Fibroblast of pulmonary artery (primary cell): ENCODE measurements at regions not wholly inside any gene's neighbourhood (a gene's known extent, or its start where the extent isn't known, plus 50 kb on each side); places are given as distances from the start of the nearest gene placed in this dataset.

Experiments used
- DNase-seq: peaks from one replicate; pipeline ENCODE4 v3.0.0-alpha.2; 2010; ENCODE audit warnings: low read depth
- H3K4me3 ChIP-seq: replicated peaks from 2 replicates; pipeline ENCODE4 v1.5.1; 2011; ENCODE audit warnings: low read depth, mild to moderate bottlenecking, control low read depth, low read length, moderate library complexity
- CTCF ChIP-seq: IDR thresholded peaks from 2 replicates; pipeline ENCODE4 v1.5.1; 2011; ENCODE audit warnings: mild to moderate bottlenecking, control low read depth, low read length, inconsistent platforms; ENCODE audit errors: missing control alignments

GRCh38 chr15:77769700-77770099, 137.0 kb upstream of the LINGO1 start:
- no peak for DNase-seq
- H3K4me3 ChIP-seq: no peak overlapping the region
- no peak for TF ChIP-seq CTCF

- no peak for DNase-seq
- no peak overlapping the region for H3K4me3 ChIP-seq
- TF ChIP-seq CTCF: no peak
These were observed 135.9 kb upstream of the LINGO1 start for GRCh38 chr15:77768521-77769078.

GRCh38 chr15:77768107-77768506, 135.4 kb upstream of the LINGO1 start:
- no peak for TF ChIP-seq CTCF

GRCh38 chr15:77764095-77764494, 131.4 kb upstream of the LINGO1 start:
- no peak for TF ChIP-seq CTCF
- no peak overlapping the region for H3K4me3 ChIP-seq
- DNase-seq: no peak

More at GRCh38 chr15:77768107-77768506, 135.4 kb upstream of the LINGO1 start:
- H3K4me3 ChIP-seq: no peak overlapping the region
- no peak for DNase-seq

GRCh38 chr15:77762747-77763355, 130.1 kb upstream of the LINGO1 start:
- no peak for DNase-seq
- TF ChIP-seq CTCF: no peak

GRCh38 chr15:77759896-77760592, 127.3 kb upstream of the LINGO1 start:
- DNase-seq: no peak
- no peak for TF ChIP-seq CTCF

More at GRCh38 chr15:77762747-77763355, 130.1 kb upstream of the LINGO1 start:
- no peak overlapping the region for H3K4me3 ChIP-seq

More at GRCh38 chr15:77759896-77760592, 127.3 kb upstream of the LINGO1 start:
- H3K4me3 ChIP-seq: no peak overlapping the region
